Cardiac muscle cell (in vitro differentiated cells and primary cell): ENCODE measurements at regions not wholly inside any gene's neighbourhood (a gene's known extent, or its start where the extent isn't known, plus 50 kb on each side); places are given as distances from the start of the nearest gene placed in this dataset.

Source experiments
- DNase-seq, 2 donors: peaks; one replicate each; pipeline versions ENCODE4 v3.0.0 to v3.0.0-alpha.2; 2010 to 2017; ENCODE audit warnings: low read depth in 1 of 2, low spot score in 1 of 2
- H3K27ac ChIP-seq: fragments of 200-600 bp; sonication (generic); 2 replicates; pipeline ENCODE4 v1.5.1; 2016
- H3K27me3 ChIP-seq: fragments of 200-600 bp; sonication (generic); 2 replicates; pipeline ENCODE4 v1.6.0; 2016; ENCODE audit warnings: control low read depth
- H3K36me3 ChIP-seq: fragments of 200-600 bp; sonication (generic); 2 replicates; pipeline ENCODE4 v1.5.1; 2016; ENCODE audit warnings: control low read depth
- H3K4me1 ChIP-seq: fragments of 200-600 bp; sonication (generic); 2 replicates; pipeline ENCODE4 v1.8.1; 2017; ENCODE audit warnings: low read depth, mild to moderate bottlenecking, mixed run types
- H3K4me3 ChIP-seq: fragments of 200-600 bp; sonication (generic); 2 replicates; pipeline ENCODE4 v1.5.1; 2016; ENCODE audit warnings: mild to moderate bottlenecking
- H3K9me3 ChIP-seq: fragments of 200-600 bp; sonication (generic); 2 replicates; pipeline ENCODE4 v1.5.1; 2017; ENCODE audit warnings: low read depth, mild to moderate bottlenecking, control low read depth
- CTCF ChIP-seq: IDR thresholded peaks from 2 replicates; pipeline ENCODE4 v1.5.1; 2012; ENCODE audit warnings: low read depth, mild to moderate bottlenecking, low read length

- no peaks in the 10 kb centered on the region for H3K4me1 ChIP-seq
- no peaks in the 10 kb centered on the region for H3K9me3 ChIP-seq
- no peak for DNase-seq
- H3K27me3 ChIP-seq = no peaks in the 10 kb centered on the region
- no peak for TF ChIP-seq CTCF
- no peak overlapping the region for H3K27ac ChIP-seq
- no peak overlapping the region for H3K4me3 ChIP-seq
- no peaks in the 10 kb centered on the region for H3K36me3 ChIP-seq
Measured at GRCh38 chr6:140403020-140403419, 1028.6 kb upstream of the CITED2 start.

DNA sequence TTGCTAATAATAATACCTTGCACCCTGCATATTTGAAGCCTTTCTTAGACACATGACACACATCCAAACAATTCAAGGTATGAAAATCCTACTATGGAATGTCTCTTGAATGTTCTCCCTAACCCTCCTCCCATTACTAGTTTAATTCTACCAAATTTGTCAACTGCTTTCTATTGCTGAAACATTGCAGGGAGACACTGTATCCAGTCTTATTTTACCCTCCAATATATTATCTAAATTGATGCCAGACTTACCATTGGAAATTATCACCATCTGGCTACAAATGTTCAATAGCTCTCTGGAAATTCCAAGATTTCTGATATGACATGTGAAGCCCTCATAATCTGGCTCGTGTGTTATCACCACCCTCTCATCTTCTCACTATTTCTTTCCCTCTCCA lies 1027.3 kb upstream of the CITED2 start:
- peak in 1 of 2 donors; percentile 5 for DNase-seq
- no peaks in the 10 kb centered on the region for H3K9me3 ChIP-seq
- TF ChIP-seq CTCF = no peak
- no peak overlapping the region for H3K27ac ChIP-seq
- H3K27me3 ChIP-seq = no peaks in the 10 kb centered on the region
- H3K4me3 ChIP-seq = no peak overlapping the region
- no peaks in the 10 kb centered on the region for H3K4me1 ChIP-seq
- no peaks in the 10 kb centered on the region for H3K36me3 ChIP-seq

GRCh38 chr6:140398076-140398475 lies 1023.6 kb upstream of the CITED2 start:
- no peak for DNase-seq
- Histone ChIP-seq H3K36me3 (no peaks in the 10 kb centered on the region), H3K4me3 (no peak overlapping the region), H3K27ac (no peak overlapping the region), H3K9me3 (no peaks in the 10 kb centered on the region), H3K27me3 (no peaks in the 10 kb centered on the region), H3K4me1 (no peaks in the 10 kb centered on the region)
- no peak for TF ChIP-seq CTCF

- no peaks in the 10 kb centered on the region for H3K27me3 ChIP-seq
- no peak overlapping the region for H3K4me3 ChIP-seq
- no peak overlapping the region for H3K27ac ChIP-seq
- H3K4me1 ChIP-seq = no peaks in the 10 kb centered on the region
- H3K36me3 ChIP-seq = no peaks in the 10 kb centered on the region
- no peaks in the 10 kb centered on the region for H3K9me3 ChIP-seq
- DNase-seq = no peak
- TF ChIP-seq CTCF = no peak
Measured at GRCh38 chr6:140397106-140397505, 1022.7 kb upstream of the CITED2 start.

- no peak for TF ChIP-seq CTCF
- no peaks in the 10 kb centered on the region for H3K9me3 ChIP-seq
- no peak overlapping the region for H3K4me3 ChIP-seq
- H3K27me3 ChIP-seq = no peaks in the 10 kb centered on the region
- H3K36me3 ChIP-seq = no peaks in the 10 kb centered on the region
- no peak overlapping the region for H3K27ac ChIP-seq
- DNase-seq = peak in 1 of 2 donors; percentile 34
- no peaks in the 10 kb centered on the region for H3K4me1 ChIP-seq
Measured at GRCh38 chr6:140393665-140394540, 1019.5 kb upstream of the CITED2 start.
